Gastroesophageal sphincter (tissue), 3 donors: ENCODE measurements at regions not wholly inside any gene's neighbourhood (a gene's known extent, or its start where the extent isn't known, plus 50 kb on each side); places are given as distances from the start of the nearest gene placed in this dataset.

Source experiments
- POLR2A ChIP-seq, 2 donors: fragments of 450-650 bp; IDR thresholded peaks; one replicate each; pipeline ENCODE4 v1.6.1; 2017; ENCODE audit warnings: antibody characterized with exemption in 2 of 2, mild to moderate bottlenecking in 2 of 2, moderate library complexity in 1 of 2
- TF ChIP-seq, protein P1 (sequence below), 4 experiments: fragments of 200-600 bp in 2 of 4; fragments of 450-650 bp in 2 of 4; sonication (generic) in 1 of 4; IDR thresholded peaks; one replicate each; pipeline ENCODE4 v1.5.1; 2017 to 2019; ENCODE audit warnings: antibody characterized with exemption in 4 of 4, mild to moderate bottlenecking in 2 of 4, moderate library complexity in 2 of 4

DNA sequence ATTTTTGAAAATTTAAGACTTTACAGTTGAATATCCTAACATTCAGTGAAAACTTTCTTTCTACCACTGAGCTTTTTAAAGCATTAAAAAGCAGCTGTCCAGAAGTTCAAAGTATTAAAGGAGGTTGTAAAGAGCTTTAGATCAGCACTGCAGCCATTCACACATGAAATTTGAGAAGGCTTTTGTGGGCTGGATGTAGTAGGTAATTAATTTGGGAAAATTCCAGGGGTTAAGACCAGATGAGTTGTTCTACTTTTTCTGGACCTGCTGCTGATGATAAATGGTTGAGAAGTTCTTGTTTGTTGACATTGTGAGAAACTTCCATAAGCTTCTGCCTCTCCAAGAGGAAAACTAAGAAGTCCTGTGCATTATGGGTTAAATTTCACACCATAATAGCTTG, 1779.6 kb upstream of the PRR20A start:
- TF ChIP-seq, protein P1, sequence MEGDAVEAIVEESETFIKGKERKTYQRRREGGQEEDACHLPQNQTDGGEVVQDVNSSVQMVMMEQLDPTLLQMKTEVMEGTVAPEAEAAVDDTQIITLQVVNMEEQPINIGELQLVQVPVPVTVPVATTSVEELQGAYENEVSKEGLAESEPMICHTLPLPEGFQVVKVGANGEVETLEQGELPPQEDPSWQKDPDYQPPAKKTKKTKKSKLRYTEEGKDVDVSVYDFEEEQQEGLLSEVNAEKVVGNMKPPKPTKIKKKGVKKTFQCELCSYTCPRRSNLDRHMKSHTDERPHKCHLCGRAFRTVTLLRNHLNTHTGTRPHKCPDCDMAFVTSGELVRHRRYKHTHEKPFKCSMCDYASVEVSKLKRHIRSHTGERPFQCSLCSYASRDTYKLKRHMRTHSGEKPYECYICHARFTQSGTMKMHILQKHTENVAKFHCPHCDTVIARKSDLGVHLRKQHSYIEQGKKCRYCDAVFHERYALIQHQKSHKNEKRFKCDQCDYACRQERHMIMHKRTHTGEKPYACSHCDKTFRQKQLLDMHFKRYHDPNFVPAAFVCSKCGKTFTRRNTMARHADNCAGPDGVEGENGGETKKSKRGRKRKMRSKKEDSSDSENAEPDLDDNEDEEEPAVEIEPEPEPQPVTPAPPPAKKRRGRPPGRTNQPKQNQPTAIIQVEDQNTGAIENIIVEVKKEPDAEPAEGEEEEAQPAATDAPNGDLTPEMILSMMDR (IDR thresholded peaks at IDR 0.05), result no peak
- TF ChIP-seq POLR2A (IDR thresholded peaks at IDR 0.05), result no peak
